ENCODE measurements at regions not wholly inside any gene's neighbourhood (a gene's known extent, or its start where the extent isn't known, plus 50 kb on each side); places are given as distances from the start of the nearest gene placed in this dataset.

GRCh38 chr16:49940464-49941224 is 84.4 kb upstream of the CNEP1R1 start:
- ChIA-PET RAD21 (ENCODE audit: low non-redundant PET in 1 of 2, low total read pairs in 2 of 2, uncharacterized antibody in 2 of 2, unreplicated experiment in 2 of 2) (no interaction called here), CTCF (no interaction called here), POLR2A (no interaction called here)
- H3K27ac ChIP-seq (ENCODE audit: low read depth, low read length), result no peak overlapping the region
- no peak for TF ChIP-seq ZFX (IDR thresholded peaks at IDR 0.05)
- no peak for TF ChIP-seq JUND (IDR thresholded peaks at IDR 0.05)
- TF ChIP-seq ZBTB33 (IDR thresholded peaks at IDR 0.05; ENCODE audit: extremely low read depth, insufficient replicate concordance, low read length), result no peak
- TF ChIP-seq EZH2phosphoT487 (IDR thresholded peaks at IDR 0.05; ENCODE audit: borderline replicate concordance), result no peak
- no peak for TF ChIP-seq ELF1 (IDR thresholded peaks at IDR 0.05; ENCODE audit: borderline replicate concordance, low read depth)
- TF ChIP-seq EZH2 (IDR thresholded peaks at IDR 0.05), result no peak
- TF ChIP-seq SP1 (IDR thresholded peaks at IDR 0.05; ENCODE audit: low read depth), result no peak
- no peak for TF ChIP-seq ATF3 (IDR thresholded peaks at IDR 0.05)
- no peak for TF ChIP-seq TCF7L2 (IDR thresholded peaks at IDR 0.05; ENCODE audit: borderline replicate concordance, extremely low read depth, insufficient read depth, insufficient read length)
- DNase-seq (ENCODE audit: low read depth, low spot score) (no peak), ATAC-seq (no peak)
- H3K79me2 ChIP-seq (ENCODE audit: insufficient read depth, low read length), result no peaks in the 10 kb centered on the region
- BruUV-seq (replicated peaks), result no TSS peak
- no peaks in the 10 kb centered on the region for H3K4me1 ChIP-seq (ENCODE audit: control insufficient read depth in 1 of 2, insufficient read depth in 2 of 2, low read length in 2 of 2)
- H3K9me3 ChIP-seq (ENCODE audit: control insufficient read depth in 1 of 2, insufficient read depth in 1 of 2, low read depth in 1 of 2, low read length in 2 of 2), result no peaks in the 10 kb centered on the region
- no peak overlapping the region for H3K9ac ChIP-seq (ENCODE audit: low read length)
- no peaks in the 10 kb centered on the region for H3K9me2 ChIP-seq (ENCODE audit: insufficient read depth)
- H3K4me2 ChIP-seq (ENCODE audit: low read length), result no peak overlapping the region
- intact Hi-C loops (cut with micrococcal nuclease), result no loop called here
- H4K20me1 ChIP-seq (ENCODE audit: insufficient read depth), result no peaks in the 10 kb centered on the region
- 0 out of 2 replicates have a peak, but pooled peaks cover 7% of the 10 kb centered on the region for H3K27me3 ChIP-seq (ENCODE audit: insufficient read depth, low read length)
- no peaks in the 10 kb centered on the region for H3K36me3 ChIP-seq (ENCODE audit: control insufficient read depth in 1 of 2, insufficient read depth in 2 of 2, low read length in 2 of 2)
- H3K4me3 ChIP-seq (replicated peaks in 1 of 2; ENCODE audit: low read depth in 1 of 2, low read length in 2 of 2), result no peak overlapping the region
- no peak overlapping the region for H2AFZ ChIP-seq (ENCODE audit: low read depth, low read length, poor library complexity, severe bottlenecking)

Data from HCT116 (cell line).